Endothelial cell (in vitro differentiated cells): ENCODE measurements at regions not wholly inside any gene's neighbourhood (a gene's known extent, or its start where the extent isn't known, plus 50 kb on each side); places are given as distances from the start of the nearest gene placed in this dataset.
A peak's percentile ranks its signal among the peaks of the same experiment; 100 is the strongest.

Experiments used
- DNase-seq: peaks from one replicate; pipeline ENCODE4 v3.0.0; 2021; ENCODE audit warnings: low spot score
- H3K27ac Mint-ChIP-seq: one replicate; pipeline ENCODE4 v1.8.0; 2021; ENCODE audit warnings: mixed read lengths, inconsistent platforms; ENCODE audit not compliant: unreplicated experiment
- H3K27me3 Mint-ChIP-seq: one replicate; pipeline ENCODE4 v1.8.0; 2021; ENCODE audit warnings: mild to moderate bottlenecking, moderate library complexity, mixed read lengths, inconsistent platforms; ENCODE audit not compliant: unreplicated experiment
- H3K36me3 Mint-ChIP-seq: one replicate; pipeline ENCODE4 v1.8.0; 2021; ENCODE audit warnings: mild to moderate bottlenecking, low read depth, mixed read lengths, inconsistent platforms; ENCODE audit not compliant: unreplicated experiment
- H3K4me1 Mint-ChIP-seq: one replicate; pipeline ENCODE4 v1.8.0; 2021; ENCODE audit warnings: mild to moderate bottlenecking, mixed read lengths, inconsistent platforms; ENCODE audit not compliant: unreplicated experiment
- H3K4me3 Mint-ChIP-seq: one replicate; pipeline ENCODE4 v1.8.0; 2021; ENCODE audit warnings: mild to moderate bottlenecking, mixed read lengths, inconsistent platforms; ENCODE audit not compliant: unreplicated experiment
- H3K9me3 Mint-ChIP-seq: one replicate; pipeline ENCODE4 v1.8.0; 2021; ENCODE audit warnings: mixed read lengths, inconsistent platforms; ENCODE audit not compliant: unreplicated experiment
- CTCF ChIP-seq: fragments of 200-600 bp; sonication (generic); IDR thresholded peaks from one replicate; pipeline ENCODE4 v1.5.0; 2021; ENCODE audit warnings: antibody characterized with exemption; ENCODE audit not compliant: unreplicated experiment

DNA sequence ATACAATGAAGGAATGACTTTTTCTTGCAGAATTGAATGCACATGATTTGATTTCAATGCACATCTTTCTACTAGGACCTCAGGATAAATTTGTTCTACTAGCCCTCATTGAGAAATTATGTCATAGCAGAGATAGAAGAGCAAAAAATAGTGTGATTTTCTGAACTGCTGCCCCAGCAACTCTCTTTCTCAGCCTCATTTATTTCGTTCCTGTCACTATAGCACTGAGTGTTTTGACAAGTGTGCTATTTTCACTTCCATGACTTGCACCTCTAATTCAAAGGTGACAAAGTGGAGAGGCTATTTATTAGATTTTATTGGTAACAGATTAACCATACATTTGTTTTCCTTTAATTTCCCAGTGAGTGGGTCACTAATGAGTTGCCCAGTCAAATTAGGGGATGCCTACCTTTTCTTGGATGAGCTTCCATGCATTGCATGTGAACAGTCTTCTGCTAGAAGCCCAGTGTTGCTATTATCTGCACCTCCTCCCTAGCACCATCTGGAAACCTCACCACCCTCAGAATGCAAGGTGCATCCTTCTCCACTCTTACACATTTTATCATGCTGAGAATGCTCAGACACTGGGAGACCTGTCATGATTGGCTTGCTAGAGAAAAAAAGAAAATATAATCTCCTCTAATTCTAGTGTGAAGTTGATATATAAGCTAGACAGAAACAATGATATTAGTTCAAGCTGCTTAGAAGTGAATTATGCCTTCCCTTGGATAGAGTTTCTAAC, 119.6 kb upstream of the CTTNBP2 start:
- no peaks in the 10 kb centered on the region for H3K36me3 Mint-ChIP-seq
- H3K27ac Mint-ChIP-seq: no peak overlapping the region
- no peaks in the 10 kb centered on the region for H3K9me3 Mint-ChIP-seq
- H3K27me3 Mint-ChIP-seq: no peaks in the 10 kb centered on the region
- H3K4me3 Mint-ChIP-seq: no peak overlapping the region
- DNase-seq: no peak
- H3K4me1 Mint-ChIP-seq: no peaks in the 10 kb centered on the region
- no peak for TF ChIP-seq CTCF

- H3K27me3 Mint-ChIP-seq: no peaks in the 10 kb centered on the region
- TF ChIP-seq CTCF: peak; percentile 71
- no peak overlapping the region for H3K4me3 Mint-ChIP-seq
- no peaks in the 10 kb centered on the region for H3K36me3 Mint-ChIP-seq
- no peaks in the 10 kb centered on the region for H3K4me1 Mint-ChIP-seq
- H3K27ac Mint-ChIP-seq: no peak overlapping the region
- DNase-seq: peak; percentile 54
- no peaks in the 10 kb centered on the region for H3K9me3 Mint-ChIP-seq
These were observed 120.2 kb upstream of the CTTNBP2 start for GRCh38 chr7:117993377-117994003.

DNA sequence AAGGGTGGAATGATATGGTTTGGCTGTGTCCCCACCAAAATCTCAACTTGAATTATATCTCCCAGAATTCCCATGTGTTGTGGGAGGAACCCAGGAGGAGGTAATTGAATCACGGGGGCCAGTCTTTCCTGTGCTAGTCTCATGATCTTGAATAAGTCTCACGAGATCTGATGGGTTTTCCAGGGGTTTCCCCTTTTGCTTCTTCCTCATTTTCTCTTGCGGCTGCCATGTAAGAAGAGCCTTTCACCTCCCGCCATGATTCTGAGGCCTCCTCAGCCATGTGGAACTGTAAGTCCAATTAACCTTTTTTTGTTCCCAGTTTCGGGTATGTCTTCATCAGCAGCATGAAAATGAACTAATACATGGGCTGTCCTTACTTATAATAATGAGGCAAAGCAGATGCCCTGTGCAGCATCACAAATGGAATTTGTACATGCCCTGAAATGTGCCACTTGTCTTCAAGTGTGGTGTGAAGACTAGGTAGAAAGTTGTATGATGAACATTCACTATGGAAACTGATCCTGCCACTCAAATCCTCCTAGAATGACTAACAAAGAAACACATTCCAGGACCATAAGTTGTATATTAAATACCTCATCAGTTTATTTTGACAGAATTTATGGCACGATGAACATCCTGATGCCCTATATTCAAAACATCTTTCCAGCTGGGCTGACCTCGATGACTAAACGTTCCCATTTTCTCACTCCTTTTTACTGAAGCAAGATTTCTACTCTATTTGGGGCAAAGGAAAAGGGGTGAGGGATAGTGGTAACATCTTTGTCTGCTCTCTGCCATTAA, 122.8 kb upstream of the CTTNBP2 start:
- Mint-ChIP-seq H3K9me3 (no peaks in the 10 kb centered on the region), H3K4me1 (no peaks in the 10 kb centered on the region), H3K27ac (no peak overlapping the region), H3K36me3 (no peaks in the 10 kb centered on the region), H3K4me3 (no peak overlapping the region), H3K27me3 (peaks cover 2% of the 10 kb centered on the region)
- TF ChIP-seq CTCF: no peak
- DNase-seq: no peak

DNA sequence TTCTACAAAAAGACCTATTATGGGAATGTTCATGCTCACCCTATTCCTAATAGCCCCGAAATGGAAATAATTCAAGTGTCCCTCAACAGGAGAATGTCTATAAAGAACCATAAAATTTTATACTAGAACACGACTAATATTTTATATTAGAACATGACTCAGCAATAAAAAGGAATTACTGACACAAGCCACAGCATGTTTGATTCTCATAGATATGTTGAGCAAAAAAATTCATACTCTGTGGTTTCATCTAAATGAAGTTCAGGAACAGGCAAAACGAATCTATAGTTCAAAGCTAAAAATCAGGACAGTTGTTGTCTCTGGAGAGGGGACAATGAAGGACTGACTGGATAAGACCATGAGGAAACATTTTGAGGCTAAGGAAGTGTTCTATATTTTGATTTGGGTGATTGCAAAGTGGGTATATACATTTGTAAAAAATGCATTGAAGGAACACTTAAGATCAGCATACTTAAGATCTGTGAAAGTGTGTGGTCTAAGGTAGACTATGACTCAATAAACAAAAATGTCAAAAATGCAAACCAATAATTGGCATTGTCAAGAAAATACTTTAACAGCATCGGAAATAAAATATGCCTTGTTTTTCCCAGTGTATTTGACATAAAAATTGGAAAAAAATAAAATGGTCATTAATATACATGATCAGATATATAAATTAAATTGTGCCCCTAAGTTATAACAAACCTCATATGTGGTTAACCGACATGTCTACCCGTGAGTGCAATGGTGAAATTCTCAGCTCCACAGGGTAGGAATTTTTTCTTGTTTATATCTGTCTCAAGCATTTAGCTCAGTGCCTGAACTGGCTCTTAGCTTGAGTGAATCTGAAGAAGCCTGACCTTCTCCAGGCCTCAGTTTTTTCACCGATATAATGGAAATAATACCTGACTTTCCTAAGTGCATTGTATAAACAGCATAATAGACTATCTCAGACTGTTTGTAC, 124.9 kb upstream of the CTTNBP2 start:
- Mint-ChIP-seq H3K27me3 (peaks cover 2% of the 10 kb centered on the region), H3K4me1 (peaks cover 11% of the 10 kb centered on the region), H3K27ac (no peak overlapping the region), H3K4me3 (no peak overlapping the region), H3K9me3 (no peaks in the 10 kb centered on the region), H3K36me3 (no peaks in the 10 kb centered on the region)
- no peak for TF ChIP-seq CTCF
- DNase-seq: no peak
